ENCODE measurements at regions not wholly inside any gene's neighbourhood (a gene's known extent, or its start where the extent isn't known, plus 50 kb on each side); places are given as distances from the start of the nearest gene placed in this dataset.
"Not testable (repeated sequence)": the region's sequence is repeated elsewhere in the genome, so short reads cannot be mapped to it uniquely, and the experiment has no call there.

- TF ChIP-seq CTCF, POLR2A (IDR thresholded peaks at IDR 0.05): not testable (repeated sequence)
These were observed 97.9 kb downstream of the TEX35 start for GRCh38 chr1:178610690-178611410.

Measured in ovary (tissue), 3 donors.